HS-27A (cell line): ENCODE measurements at regions not wholly inside any gene's neighbourhood (a gene's known extent, or its start where the extent isn't known, plus 50 kb on each side); places are given as distances from the start of the nearest gene placed in this dataset.

Experiments
- DNase-seq: peaks from one replicate; pipeline ENCODE4 v3.0.0-alpha.2; 2012; ENCODE audit warnings: low read depth, missing footprints

DNA sequence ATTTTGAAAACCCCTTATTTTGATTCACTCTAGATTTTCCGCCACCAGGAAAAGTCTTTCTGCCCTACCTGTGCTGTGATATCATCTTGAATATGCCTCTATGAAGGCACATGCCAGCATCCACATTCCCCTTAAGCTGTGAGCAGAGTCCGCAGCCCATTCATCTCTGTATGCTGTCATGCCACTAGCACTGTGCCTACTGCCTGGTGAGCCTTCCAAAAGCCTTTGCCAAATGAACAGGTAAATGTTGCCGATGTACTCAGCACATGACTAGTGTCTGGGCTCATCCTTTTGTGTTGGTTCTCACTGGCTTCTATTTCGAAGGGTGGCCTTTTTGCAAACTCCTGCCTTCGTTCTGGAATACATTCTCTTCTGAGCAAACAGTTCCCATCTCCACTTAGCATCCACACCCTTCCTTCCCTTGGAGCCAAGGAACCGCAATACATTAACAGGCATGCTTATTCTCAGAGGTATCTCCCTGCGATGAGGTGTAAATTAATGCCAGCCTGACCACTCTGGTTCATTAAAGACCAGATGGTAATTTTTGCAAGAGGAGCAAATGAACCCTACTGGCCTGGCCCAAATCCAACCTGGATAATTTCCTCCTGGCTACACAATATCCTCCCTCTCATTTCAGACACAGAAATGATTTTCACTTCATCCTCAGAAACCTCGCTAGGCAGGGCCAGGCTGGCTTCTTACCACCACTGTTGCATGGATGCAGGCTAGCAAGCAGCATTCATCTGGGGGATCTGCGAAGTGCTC lies 339.7 kb upstream of the NFE2L3 start:
- no peak for DNase-seq

DNA sequence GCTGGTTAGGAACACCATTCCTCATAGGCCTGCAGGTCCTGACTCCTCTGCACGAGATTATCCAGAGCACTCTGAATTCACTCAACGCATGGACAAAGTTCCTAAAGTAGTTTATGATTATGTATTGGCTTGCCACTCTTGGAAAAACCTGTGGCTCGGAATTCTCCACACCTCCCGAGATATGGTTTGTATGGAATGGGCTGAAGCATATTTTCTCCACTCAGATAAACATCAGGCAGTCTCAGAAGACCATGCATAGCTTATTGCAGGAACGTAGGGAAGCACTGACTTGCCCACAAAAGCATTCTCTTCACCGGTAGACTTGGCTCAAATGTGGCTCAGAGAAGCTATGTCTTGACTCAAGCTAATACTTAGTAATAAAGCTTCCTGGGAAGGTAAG lies 338.6 kb upstream of the NFE2L3 start:
- DNase-seq = no peak

DNA sequence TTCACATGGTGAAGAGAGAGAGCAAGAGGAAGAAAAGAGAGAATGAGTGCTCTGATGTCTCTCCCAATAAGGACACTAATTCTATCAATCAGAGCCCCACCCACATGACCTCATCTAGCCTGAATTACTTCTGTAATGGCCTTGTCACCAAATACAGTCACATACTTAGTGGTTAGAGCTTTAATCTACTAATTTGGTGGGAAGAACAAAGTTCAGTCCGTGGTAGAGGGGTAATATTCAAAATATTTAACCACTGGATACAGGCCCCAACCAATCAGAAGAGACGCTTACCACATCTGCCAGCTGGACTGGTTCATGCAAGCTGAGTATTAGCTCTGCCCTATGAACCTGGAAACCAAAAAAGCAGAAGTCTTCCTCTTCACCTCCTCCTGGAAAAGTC lies 336.3 kb upstream of the NFE2L3 start:
- no peak for DNase-seq

DNA sequence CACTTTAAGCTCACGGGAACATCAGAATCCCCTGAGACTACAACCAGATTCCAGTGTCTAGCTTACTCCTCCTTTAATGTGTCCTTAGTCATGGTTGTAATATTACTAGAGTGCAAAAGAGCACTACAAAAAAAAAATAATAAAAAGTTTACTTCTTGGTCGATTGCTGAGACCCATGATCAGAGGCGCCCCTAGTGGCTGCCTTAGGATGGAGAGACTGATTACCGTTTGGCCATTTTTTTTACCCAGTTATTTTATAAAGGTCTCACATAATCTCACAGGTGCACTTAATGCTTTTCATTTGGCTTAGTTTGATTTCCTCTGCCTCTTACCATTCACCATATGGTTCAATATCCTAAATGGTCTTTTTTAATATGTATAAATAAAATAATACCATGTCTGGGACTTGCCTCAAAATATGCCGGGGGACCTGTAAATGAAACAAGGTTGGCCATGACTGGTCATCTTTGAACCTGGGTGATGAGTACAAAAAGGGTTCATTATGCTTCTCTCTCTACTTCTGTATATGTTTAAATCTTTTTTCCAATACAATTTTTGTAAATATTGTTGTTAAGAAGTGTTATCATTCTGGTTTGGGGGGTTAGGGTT lies 331.5 kb upstream of the NFE2L3 start:
- DNase-seq = no peak

DNA sequence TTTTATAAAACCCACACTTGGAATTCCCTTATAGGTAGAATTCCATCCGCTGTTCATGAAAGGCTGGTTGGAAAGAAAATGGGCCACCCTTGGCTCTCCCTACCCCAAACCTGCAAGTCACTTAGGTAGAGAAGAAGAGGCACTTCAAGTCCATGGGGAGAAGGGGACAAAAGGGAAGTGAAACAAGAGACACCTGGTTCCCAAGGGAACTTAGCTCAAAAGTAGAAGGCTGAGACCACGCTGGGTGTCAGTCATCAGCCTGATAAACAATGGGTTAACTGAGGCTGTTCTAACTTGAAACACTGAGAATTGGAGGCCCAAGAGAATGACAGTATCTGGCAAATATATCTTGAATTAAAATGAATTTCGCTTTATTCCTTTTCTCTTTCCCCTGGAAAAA lies 330.8 kb upstream of the NFE2L3 start:
- DNase-seq = no peak

DNA sequence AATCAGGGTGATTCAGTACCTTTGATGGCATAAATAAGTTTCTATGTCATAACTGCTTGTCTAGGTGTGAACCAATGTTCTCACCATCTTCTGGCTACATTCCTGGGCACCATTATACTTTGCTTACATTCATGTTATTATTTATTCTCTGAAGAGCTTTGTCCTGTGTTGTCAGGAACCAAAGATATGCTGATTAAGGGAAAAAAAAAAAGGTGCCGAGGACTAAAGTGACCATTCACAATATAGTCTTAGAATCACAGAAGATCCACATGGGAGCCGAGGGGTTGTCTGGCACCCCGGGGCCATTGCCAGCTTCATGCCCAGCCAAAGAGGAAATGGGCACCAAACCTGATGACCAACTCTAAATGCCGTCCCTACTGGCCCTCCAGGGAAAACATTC lies 329.2 kb upstream of the NFE2L3 start:
- no peak for DNase-seq

DNA sequence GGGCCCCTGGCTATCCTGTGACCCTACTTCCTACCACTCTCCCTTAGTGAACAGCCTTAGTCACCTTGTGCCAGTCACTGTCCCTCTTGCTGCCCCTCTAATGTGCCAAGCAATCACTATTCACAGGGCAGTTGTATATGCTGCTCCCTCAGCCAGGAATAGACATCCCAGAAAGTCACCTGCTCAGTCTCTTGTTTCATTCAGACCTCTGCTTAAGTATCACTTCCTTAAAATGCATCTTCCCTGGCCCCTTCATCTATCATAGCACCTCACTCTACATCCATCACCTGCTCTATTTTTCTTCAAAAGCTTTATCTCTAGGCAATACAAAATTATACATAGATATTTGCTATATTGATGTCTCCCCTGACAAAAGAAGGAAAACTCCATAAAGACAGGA lies 328.4 kb upstream of the NFE2L3 start:
- DNase-seq = no peak

DNA sequence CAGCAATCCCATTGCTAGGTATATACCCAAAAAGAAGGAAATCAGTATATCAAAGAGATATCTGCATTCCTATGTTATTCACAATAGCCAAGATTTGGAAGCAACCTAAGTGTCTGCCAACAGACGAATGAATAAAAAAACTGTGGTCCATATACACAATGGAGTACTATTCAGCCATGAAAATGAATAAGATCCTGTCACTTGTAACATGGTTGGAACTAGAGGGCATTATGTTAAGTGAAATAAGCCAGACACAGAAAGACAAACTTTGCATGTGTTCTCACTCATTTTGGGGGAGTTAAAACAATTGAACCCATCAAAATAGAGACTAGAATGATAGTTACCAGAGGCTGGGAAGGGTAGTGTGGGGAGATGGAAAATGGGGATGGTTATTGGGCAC lies 323.5 kb upstream of the NFE2L3 start:
- DNase-seq = no peak

DNA sequence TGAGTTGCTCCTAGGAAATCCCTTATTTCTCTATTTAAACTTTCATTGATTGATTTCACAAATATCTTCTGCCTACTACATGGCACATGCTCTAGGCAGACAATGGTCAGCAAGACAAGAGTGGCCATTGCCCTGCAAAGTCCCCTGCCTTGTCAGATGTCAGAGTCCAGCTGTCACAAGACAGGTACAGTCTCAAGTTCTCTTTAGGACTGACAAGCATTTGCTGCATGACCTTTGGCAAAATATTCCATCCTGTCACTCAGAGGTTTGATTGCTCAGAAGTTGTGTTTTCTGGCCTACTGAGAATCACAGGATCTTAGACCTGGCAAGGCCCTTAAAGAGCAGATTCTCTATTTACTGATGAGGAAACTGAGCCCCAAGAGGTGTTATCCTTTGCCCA lies 322.3 kb upstream of the NFE2L3 start:
- no peak for DNase-seq

DNA sequence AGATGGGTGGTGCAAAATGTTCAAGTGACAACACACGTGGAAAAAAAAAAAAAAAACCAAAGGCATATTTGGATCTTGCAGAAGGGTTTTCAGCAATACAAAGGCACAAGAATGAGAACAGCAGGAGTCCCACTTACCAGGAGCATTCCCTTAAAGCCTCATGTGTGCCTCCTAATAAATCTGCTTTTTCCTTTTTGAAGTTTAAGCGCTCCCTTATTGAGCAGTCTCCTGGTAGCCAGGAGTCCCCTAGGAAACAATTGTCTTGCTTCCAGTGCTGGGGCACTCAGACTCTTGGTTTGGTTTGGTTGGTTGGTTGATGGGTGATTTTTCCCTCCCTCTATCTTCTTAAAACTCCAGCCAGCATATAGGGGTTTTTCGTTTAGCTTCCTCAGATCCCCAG lies 321.8 kb upstream of the NFE2L3 start:
- DNase-seq = no peak

DNA sequence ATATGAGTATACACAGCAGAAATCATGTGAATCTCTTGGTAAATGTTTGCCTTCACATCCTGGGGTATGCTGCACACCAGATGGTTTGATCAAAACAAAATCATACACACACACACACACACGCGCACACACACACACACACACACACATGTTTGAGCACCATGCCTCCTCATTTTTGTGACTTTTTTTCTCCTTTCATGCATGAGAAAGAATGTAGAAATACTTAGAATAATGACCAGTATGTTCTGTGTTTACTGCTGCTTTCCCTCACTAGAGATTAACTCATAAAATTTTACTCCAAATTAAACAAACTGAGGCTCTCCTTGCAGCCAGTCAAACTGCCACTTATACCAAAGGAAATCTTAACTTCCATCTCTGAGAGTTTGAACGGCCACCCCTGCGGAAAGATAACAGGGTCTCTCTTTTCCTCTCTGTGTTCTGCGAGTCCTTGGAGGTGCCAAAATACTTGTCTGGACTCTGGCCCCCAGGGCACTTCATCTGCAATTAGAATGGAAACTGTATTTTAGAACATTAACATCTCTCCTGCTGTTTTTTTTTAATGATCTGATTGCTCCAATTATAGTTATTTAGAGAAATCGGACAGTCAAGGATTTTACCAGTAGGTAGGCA lies 320.8 kb upstream of the NFE2L3 start:
- DNase-seq = no peak

DNA sequence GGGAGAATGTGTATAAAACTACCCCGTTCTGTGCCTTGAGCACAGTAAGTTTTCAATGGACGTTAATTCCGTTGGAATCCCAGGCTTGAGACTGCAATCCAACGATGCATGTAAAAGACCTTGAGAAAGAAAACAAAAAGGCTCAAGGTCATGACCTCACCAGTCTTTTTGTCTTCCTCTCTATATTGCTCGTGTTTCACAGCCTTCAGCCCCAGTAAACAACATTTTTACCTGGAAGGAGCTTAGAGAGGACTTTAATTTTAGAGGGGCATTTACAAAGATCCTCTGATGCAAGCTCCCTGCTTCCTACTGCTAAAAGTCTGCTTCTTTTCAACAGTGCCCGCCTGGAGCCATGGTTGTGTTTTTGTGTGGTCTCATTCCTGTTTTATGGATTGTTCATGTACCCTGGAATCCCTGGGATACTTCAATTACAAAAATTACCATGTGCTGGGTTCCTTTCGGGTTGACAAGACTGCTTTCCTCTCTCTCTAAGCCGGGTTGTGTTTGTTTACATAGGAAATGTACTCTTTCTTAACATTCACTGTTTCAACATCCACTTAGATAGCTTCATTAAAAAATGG lies 320.1 kb upstream of the NFE2L3 start:
- no peak for DNase-seq

DNA sequence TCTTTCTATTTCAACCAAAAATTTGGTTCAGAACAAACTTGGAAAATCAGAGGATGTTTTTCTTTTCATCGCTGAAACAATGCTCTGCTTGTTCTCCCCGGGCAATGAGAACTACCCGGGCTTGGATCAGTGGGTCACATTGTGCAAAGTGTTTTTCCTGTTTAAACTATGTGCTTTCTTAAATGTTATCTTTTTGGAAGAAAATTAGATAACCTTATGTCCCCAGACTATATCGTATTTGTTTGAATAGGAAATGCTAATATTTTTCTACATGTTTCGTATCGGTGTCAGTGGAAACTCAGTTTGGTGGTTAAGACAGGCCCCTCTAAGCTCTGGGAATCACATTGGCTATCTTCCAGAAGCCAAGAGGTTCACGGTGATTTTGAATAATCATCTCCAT lies 319.5 kb upstream of the NFE2L3 start:
- DNase-seq = no peak

DNA sequence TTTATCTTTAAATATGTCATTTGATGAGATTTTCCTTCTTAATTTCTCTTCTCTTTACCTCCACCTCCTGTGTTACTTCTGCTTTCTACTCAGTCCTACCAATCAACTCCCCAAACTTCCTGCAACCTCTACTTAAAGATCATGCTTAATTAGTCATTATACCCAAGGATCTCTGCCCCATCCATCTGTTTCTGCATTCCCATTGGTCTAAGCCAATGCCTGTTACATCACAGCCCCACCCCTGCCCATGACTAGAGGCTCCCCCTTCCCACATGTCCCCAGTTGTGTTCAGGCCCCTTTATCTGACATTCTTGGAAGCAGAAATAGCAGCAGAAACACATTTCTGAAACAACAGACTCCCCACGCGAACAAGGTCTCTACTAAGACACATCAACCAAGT lies 319.1 kb upstream of the NFE2L3 start:
- DNase-seq = no peak

DNA sequence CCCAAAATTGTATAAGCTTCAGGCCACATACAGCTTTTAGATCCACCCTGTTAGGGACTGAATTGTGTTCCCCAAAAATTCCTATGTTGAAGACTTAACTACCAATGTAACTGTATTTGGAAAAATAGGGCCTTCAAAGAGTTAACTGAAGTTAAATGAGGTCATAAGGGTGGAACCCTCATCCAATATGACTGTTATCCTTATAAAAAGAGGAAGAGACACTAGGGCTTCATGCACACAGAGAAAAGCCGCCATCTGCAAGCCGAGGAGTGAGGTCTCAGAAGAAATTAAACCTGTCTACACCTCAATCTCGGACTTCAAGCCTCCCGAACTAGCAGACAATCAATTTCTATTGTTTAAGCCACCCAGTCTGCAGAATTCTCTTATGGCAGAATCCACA lies 317.9 kb upstream of the NFE2L3 start:
- no peak for DNase-seq

DNA sequence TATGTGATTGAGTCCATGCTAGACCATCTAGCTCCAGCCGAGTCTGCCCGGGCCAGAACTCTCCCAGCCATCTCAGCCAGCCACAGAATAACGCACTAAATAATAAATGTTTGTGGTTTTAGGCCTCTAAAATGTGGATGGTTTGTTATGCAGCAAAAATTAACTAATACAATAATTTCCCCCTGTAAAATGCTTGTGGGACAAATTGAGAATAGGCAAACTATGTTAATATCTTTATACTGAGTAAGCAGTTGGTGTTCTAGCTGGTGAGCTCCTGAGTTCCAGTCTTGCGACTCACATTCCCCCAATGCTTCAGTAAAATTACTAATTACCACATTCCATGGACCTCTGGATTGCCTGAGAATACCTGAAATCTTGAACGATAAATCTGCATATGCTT lies 316.8 kb upstream of the NFE2L3 start:
- DNase-seq = no peak

DNA sequence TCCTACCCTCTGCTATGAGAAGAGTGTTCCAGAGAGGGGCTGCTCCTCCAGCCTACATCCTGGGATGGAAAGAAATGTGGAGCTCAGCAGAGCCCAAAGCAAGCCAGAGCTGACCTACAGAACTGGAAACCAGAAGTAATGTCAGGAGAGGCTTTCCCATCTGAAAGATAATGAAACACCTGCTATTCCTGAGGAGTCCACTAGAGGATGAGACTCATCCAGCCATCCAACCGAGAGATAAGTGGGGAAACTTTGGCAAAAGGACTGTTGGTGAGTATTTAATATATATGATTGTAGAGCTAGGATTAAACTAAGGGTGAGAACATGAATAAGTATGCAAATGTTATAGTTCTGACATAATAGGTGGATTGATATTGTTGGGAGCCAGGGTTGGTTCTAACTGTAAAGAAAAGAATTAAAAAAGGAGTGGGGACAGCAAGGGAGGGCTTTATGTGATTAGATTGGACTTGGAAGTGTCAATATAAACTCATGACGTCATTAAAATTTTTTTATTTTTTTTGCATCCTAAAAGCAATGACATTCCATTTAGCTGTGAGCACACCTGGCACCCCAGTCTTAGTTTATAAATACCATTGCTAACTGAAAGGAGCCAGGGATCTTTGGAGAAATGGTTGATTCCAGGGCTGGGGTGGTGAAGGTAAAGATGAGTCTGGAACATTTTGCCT lies 312.8 kb upstream of the NFE2L3 start:
- DNase-seq = no peak

DNA sequence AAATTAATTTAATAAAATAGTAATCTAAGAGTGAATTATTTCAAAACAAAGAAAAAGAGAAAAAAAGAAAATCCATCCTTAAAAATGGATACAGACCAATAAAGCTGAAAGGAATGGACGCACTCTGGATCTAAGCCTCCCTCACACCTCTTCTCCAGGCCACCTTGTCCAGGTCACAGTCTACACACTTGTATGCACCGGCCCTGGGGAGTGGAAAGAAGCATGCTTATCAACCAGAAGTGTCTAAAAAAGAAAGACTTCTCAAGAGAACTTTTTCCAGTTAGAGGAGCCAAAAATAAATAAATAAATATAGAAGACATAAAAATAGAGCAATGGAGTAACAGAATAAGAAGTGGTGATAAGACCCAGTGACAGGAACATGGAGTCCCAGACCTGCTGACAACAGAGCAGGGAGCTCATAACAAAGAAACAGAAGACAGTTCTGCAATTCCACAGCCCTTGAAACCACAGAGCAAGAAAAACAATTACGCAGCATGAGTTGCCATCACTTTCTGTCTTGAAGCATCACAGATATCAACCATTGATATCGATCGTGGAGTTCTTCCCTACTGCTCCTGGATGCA lies 311.7 kb upstream of the NFE2L3 start:
- DNase-seq = no peak

DNA sequence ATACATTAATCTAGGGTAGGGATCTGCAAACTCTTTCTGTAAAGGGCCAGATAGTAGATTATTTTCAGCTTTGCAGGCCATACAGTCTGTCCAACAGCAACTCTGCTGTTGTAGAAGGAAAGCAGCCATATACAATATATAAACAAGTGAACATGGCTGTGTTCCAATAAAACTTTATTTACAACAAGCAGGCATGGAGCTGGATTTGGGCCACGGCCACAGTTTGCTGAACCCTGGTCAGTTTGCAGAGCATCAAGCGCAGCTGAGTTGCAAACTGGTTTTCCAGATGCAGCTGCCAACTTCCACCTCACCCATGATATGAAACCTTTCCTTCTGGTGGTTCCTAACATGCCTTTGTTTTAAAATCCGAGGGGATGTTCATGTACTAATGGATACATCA lies 310.4 kb upstream of the NFE2L3 start:
- DNase-seq = no peak

DNA sequence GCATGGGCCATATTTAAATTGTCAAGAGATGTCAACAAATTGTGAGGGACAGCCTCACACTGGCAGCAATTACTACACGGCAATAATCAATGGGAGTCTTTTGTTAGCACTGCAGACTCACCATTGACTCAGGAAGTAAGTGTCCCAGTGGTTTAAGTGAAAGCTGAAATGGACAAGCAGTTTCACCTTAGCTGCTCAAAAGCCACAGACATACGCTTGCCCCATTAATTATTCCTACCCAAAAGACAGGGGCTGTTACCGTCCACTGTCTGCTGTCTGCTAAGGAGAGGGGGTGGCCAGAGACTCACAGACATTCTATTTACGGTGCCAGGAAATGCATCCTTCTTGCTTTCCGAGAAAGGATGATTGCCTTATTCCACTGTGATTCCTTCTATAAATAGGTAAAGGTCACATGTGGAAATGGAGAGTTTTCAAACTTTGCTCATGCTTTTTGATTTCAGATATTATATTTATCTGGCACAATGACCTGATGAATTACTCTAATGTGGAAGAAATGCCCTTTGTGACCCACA lies 309.7 kb upstream of the NFE2L3 start:
- no peak for DNase-seq

DNA sequence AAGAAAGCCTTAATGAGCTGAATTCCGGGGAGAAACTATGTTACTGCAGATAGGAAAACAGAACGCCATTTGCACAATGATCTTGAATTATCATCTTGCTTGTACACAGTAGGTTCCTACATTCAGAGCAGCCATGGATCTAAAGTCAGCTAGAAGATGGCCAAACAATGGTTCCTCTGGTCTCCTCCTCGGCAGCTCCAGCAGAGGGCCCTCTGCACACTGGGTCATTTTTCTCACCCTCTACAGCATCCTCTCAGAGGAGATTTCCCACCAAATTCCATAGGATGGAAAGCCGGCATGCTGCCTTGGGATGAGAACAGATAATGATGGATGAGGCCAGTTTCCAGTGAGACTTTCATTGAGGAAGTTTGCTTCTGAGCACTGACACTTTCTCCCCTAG lies 308.5 kb upstream of the NFE2L3 start:
- DNase-seq = no peak
